GM12891 (cell line): ENCODE measurements at regions not wholly inside any gene's neighbourhood (a gene's known extent, or its start where the extent isn't known, plus 50 kb on each side); places are given as distances from the start of the nearest gene placed in this dataset.

Experiments
- DNase-seq: peaks from one replicate; pipeline ENCODE4 v3.0.0; 2011; ENCODE audit warnings: low spot score; ENCODE audit not compliant: insufficient read length
- FAIRE-seq: peaks from 2 replicates; lab custom pipeline; 2011; peaks lifted over from hg19 to GRCh38; lab: Jason Lieb, UNC
- PAX5 ChIP-seq: IDR thresholded peaks from 2 replicates; pipeline ENCODE4 v1.6.1; 2011; ENCODE audit warnings: low read length, moderate library complexity, mild to moderate bottlenecking; ENCODE audit not compliant: insufficient read depth, severe bottlenecking
- POLR2A ChIP-seq: IDR thresholded peaks from 2 replicates; pipeline ENCODE4 v1.6.1; 2011; ENCODE audit warnings: low read depth, low read length, control low read depth
- POLR2AphosphoS5 ChIP-seq: IDR thresholded peaks from 2 replicates; pipeline ENCODE4 v1.6.1; 2011; ENCODE audit warnings: low read depth, low read length, control low read depth
- POU2F2 ChIP-seq: IDR thresholded peaks from 2 replicates; pipeline ENCODE4 v1.6.1; 2011; ENCODE audit warnings: low read depth, mild to moderate bottlenecking, control low read depth, low read length, moderate library complexity
- SPI1 ChIP-seq: IDR thresholded peaks from 2 replicates; pipeline ENCODE4 v1.6.1; 2011; ENCODE audit warnings: low read depth, low read length, control low read depth
- TAF1 ChIP-seq: IDR thresholded peaks from 2 replicates; pipeline ENCODE4 v1.6.1; 2011; ENCODE audit warnings: low read depth, low read length, control low read depth

- FAIRE-seq = no peak
Observed at GRCh38 chr11:115958089-115959000, 454.1 kb upstream of the CADM1 start.

GRCh38 chr11:115955803-115956202 is 451.6 kb upstream of the CADM1 start:
- TF ChIP-seq POU2F2 (no peak), POLR2AphosphoS5 (no peak), SPI1 (no peak), POLR2A (no peak), PAX5 (no peak), TAF1 (no peak)
- no peak for FAIRE-seq

More at GRCh38 chr11:115958089-115959000, 454.1 kb upstream of the CADM1 start:
- no peak for DNase-seq
- TF ChIP-seq PAX5 (no peak), TAF1 (no peak), POLR2AphosphoS5 (no peak), SPI1 (no peak), POU2F2 (no peak), POLR2A (no peak)

GRCh38 chr11:115950660-115951059 is 446.4 kb upstream of the CADM1 start:
- FAIRE-seq = no peak
- TF ChIP-seq POLR2AphosphoS5 = no peak
- no peak for TF ChIP-seq PAX5
- no peak for TF ChIP-seq SPI1
- TF ChIP-seq TAF1 = no peak
- no peak for TF ChIP-seq POU2F2
- no peak for TF ChIP-seq POLR2A
- no peak for DNase-seq

More at GRCh38 chr11:115955803-115956202, 451.6 kb upstream of the CADM1 start:
- DNase-seq = no peak

- FAIRE-seq (no peak), DNase-seq (no peak)
- TF ChIP-seq PAX5 (no peak), TAF1 (no peak), POLR2AphosphoS5 (no peak), POU2F2 (no peak), POLR2A (no peak), SPI1 (no peak)
Observed at GRCh38 chr11:115944596-115944995, 440.4 kb upstream of the CADM1 start.

GRCh38 chr11:115942011-115942410 is 437.8 kb upstream of the CADM1 start:
- FAIRE-seq (no peak), DNase-seq (no peak)
- TF ChIP-seq POLR2A = no peak
- TF ChIP-seq POU2F2 = no peak
- no peak for TF ChIP-seq SPI1
- no peak for TF ChIP-seq PAX5
- no peak for TF ChIP-seq POLR2AphosphoS5
- TF ChIP-seq TAF1 = no peak

GRCh38 chr11:115941481-115941993 is 437.3 kb upstream of the CADM1 start:
- DNase-seq = no peak
- peak; percentile 9 for FAIRE-seq
- TF ChIP-seq POLR2A (no peak), POU2F2 (no peak), TAF1 (no peak), PAX5 (no peak), SPI1 (no peak), POLR2AphosphoS5 (no peak)

GRCh38 chr11:115941044-115941443 is 436.8 kb upstream of the CADM1 start:
- TF ChIP-seq TAF1 (no peak), POU2F2 (no peak), PAX5 (no peak), POLR2A (no peak), POLR2AphosphoS5 (no peak), SPI1 (no peak)
- FAIRE-seq = no peak

GRCh38 chr11:115939731-115940421 is 435.7 kb upstream of the CADM1 start:
- DNase-seq = no peak
- no peak for FAIRE-seq
- TF ChIP-seq POU2F2 (no peak), TAF1 (no peak), POLR2A (no peak), POLR2AphosphoS5 (no peak), SPI1 (no peak), PAX5 (no peak)

More at GRCh38 chr11:115941044-115941443, 436.8 kb upstream of the CADM1 start:
- DNase-seq = no peak
